IPS DF 19.7 (cell line): ENCODE measurements at regions not wholly inside any gene's neighbourhood (a gene's known extent, or its start where the extent isn't known, plus 50 kb on each side); places are given as distances from the start of the nearest gene placed in this dataset.
"Not testable (repeated sequence)": the region's sequence is repeated elsewhere in the genome, so short reads cannot be mapped to it uniquely, and the experiment has no call there.

Experiments used
- DNase-seq: peaks from one replicate; pipeline ENCODE4 v3.0.0-alpha.2; 2013; ENCODE audit warnings: low read depth, low spot score

DNA sequence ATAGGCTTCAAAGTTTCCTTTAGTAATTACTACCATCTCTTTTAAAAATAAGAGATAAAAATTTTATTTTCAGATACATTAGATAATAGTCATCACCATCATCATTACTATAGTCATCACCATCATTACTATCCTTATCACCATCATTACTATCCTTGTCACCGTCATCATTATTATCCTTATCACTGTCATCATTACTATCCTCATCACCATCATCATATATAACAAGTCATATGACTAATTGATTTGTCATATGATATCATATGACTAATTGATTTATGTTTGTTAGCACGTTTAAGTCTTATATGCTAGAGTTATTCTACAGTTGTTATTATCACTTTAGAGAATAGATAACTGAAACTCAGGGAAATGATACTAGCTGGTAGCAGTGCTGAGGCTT lies 382.1 kb upstream of the CDH18 start:
- no peak for DNase-seq

DNA sequence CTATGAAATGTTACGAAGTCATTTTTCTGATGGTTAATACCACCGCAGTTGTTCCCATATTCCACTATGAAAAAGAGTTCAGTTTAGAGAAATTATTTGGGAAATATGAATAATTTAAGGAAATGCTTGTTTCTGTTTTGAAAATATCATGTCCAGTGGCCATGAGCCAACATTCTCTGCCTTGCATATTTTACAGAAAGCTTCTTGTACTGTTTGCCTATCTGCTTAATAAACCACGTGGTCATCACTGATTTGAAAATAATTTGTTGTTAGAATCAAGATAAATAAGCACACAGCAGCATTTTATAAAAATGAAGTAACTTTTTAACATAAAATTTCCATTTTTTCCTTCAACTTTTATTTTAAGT lies 381.5 kb upstream of the CDH18 start:
- DNase-seq: no peak

DNA sequence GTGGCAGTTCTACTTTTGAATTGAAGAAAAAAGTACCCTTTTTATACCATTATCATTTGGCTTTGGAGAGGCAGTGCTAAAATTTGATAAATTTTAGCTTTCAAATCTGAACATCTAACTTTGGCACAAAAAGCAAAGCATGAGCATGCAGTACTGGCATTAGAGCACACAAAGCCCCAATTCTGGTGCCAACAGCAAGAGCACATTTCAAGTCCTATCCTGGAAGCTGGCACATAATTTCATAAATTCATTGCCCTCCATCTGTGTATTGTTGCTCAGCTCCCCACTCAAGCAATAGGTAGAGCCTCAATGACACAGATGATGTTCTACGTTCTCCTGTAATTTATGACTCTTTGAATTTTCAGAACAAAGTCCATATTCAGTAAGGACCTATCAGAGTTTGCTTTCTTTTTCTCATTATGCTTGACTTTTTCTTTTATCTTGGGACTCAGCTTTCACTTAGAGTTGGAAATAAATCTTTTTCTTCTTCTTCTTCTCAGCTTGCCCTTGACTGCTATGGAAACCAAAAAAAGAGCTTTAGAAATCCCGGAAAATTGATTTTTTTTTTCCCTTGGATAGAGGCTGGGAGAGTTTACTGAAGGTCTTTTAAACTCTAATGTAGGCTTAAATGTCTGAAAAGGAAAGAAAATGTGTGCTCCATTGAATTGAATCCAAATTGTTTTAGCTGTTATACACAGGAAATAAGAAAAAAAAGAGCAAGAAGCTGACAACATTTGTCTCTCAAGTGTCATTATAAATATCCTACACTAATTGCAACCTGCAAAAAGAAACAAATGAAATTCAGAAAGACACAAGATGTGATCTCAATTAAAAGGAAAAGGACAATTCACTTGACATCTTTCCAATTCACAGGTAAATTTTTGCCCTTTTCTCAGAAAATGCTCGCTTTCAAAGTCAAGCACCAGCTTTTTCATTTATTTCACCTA lies 380.8 kb upstream of the CDH18 start:
- DNase-seq: no peak

DNA sequence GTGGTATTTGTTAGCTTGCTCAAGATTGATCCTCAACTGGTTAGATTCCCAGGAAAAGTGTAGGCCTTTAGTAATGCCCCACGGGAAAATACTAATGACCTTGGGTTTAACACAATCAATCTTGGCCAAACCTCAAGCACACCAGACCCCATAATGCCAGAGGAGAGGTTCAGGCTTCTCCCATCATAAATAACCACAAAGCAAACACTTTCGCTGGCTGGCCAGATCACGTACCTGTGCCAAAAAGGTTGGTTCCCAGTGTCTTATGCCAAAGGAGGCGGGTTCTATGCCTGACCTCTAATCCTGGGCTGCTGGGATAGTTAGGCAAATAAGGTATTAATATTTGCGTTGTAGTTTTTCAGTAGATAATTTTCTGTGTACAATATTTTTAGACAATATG lies 379.2 kb upstream of the CDH18 start:
- no peak for DNase-seq

DNA sequence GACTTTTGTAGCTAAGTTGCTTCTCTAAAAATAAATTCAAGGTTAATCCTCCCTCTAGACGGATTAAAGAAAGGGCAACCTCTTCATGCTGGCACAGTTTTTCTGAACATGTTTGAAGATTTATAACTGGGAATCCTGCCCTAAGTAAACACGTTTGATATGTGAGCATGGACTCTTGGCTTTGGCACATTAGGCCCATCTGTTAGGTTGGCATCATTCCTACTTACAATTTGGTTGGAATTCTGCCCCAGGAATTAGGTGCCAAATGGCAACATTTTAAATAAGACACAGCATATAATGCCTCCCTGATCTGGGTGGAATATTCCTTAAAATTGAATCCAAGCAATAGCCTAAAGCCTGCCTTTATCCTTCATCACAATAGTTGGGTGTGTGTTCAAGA lies 372.3 kb upstream of the CDH18 start:
- no peak for DNase-seq

DNA sequence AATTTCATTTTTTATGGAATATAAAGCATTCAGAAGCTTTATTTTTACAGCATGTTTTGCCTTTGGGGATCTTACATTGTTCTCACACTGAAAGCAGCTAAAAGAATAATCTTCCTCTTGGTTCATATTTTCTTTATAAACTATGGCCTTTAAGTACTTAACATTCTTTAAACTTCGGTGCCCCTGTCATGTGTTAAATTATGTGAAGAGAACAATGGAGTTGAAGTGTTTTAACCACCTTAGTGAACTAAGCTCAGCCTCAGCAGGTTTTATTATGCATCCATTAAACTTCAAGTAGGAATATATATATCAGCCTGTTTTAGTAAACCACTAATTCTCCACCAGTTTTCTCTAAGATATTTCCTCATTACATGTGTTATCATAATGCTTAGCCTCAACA lies 371.4 kb upstream of the CDH18 start:
- no peak for DNase-seq

DNA sequence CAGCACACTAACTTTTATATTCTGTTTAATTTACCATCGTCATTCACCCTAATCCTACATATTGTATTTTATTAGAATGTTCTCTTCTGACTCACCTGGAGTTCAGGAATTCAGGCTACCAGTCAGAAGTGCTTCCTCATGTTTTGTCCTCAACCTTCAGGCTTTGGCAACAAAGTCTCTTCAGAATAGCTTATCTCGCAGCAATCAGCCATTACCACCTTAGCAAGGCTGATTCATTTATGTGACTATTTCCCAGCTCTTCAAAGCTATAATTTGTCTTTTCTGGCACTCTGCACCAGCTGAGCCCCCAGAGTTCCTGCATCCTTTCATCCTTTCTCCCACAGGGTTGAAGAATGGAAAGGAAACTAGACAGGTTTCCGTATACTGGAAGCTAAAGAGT lies 365.5 kb upstream of the CDH18 start:
- DNase-seq: no peak

DNA sequence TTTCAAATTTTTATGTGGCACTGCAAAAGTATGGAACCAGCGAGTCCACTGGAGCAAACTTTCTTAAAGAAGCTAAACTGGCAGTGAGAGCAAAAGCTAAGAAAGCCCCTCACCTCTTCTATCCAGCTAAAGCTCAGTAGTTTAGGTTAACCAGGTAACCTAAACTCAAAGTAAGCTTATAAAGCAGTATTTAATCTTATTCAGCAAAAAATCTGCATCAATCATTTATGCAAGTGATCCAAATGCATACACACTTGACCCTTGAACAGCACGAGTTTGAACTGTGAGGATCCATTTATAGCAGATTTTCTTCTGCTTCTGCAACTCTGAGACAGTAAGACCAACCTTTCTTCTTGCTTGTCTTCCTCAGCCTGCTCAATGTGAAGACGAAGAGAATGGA lies 363.8 kb upstream of the CDH18 start:
- DNase-seq: no peak

DNA sequence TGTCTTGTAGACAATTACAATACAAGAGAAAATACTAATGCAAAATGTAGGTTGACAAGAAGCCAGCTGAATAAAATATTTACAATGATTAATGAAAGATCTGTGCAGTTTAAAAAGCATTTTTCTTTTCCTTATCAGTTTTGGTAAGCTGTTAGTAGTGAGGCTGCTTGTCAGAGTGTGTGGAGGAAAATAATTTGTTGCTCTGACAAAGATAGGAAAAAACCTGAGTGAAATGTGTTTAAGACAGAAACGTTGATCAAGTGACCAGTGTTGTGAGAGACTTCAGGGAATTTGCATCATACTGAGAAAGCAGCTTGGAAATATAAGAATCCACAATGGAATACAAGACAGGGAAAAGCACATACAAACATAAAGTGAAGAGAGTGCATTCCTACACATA lies 360.3 kb upstream of the CDH18 start:
- no peak for DNase-seq

DNA sequence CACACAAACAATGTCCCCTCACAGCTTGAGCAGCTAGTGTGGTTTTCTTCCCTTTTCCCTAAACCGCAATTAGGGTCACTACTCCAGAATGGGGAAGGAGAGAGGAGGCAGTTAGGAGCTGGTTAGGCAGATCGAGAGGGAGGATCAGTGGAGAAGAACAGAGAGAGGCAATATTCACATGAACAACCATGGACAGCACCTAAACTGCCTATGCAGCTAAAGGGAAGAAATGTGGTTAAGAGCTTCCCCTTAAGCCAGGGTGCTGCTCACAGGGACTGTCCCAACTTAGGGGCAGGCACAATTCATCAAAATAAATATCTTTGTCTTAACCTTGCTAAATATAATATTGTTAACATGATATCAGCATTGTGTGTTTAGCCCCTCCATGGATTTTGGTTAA lies 359.3 kb upstream of the CDH18 start:
- no peak for DNase-seq

DNA sequence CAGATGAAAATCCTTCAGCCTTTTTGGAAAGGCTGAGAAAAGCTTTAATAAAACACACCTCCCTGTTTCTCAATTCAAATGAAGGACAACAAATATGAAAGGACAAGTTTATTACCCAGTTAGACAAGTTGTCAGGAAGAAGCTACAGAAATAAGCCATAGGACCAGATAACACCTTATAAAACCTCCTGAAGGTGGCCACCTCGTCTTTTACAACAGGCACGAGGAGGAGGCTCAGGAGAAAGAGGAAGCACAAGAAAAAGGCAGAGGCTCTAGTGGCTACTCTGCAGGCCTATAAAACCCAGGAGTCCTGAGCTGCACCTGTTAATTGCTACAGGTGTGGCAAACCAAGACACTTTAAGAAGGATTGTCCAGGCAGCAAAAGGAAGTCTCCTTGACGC lies 352.1 kb upstream of the CDH18 start:
- DNase-seq: no peak

DNA sequence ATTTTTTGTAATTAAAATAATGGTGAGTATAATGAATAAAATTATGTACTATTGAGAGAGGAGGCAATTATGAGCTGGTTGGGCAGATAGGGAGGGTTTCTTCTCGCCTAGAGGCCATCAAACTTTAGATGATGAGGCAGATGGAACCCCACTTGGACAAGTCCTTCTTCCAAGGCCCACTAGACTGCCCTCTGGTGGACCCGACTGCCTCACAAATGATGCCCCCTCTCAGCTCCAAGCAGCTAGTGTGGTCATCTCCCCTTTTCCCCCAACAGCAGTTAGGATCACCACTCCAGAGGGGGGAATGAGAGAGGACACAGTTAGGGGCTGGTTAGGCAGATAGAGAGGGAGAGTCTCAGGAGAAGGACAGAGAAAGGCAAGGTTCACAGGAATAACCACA lies 348.0 kb upstream of the CDH18 start:
- no peak for DNase-seq

DNA sequence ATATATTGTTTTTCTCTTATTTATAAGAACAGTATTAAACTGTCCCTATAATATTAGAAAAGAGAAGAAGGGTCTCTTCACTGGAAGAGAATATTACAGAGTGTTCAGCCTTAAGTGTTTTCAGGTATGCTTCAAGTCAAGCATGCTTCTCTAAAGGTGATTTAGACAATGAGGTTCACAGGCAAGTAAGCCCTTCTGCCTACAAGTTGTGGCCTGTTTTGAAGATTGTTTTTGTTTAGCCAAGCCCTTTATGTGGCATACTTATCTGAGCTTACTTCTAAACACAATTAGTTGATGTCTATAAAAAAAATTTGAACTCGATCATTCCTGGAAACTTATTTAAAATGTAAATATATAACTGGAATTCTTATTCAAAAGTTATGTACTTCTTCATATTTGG lies 343.8 kb upstream of the CDH18 start:
- DNase-seq: no peak

DNA sequence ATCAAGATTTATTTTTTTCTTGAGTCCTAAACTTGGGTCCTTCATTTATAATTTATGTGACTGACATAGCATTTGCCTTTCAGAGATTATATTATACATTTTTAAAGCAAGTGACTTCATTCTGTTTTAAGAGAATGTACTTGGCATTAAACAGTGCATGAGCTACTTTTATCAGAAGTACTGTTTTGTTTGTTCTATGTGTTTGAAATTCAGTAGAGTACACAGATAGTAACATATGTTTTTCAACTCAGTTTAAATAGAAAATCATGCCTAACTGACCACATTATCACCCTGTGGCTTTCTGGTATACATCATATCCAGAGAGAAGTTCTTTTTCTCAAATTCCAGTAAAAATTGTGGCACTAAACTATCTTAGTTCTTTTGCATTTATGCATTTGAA lies 335.3 kb upstream of the CDH18 start:
- no peak for DNase-seq

DNA sequence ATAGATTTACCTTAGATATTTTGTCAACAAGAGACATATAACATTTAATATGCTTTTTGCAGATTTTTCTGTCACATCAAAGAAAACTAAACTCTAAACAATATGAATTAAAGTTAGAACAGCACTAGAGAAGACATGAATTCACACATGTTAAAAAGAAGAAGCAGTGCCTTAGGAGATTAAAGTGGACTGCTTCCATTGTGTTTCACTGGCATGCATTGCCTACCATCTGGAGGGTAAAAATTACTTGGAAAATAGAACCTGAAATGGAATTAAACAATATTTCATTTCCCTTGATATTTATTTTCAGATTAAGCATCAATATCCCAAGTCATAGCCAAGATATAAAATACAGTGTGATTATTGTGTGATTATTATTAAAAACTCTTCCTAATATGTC lies 319.4 kb upstream of the CDH18 start:
- no peak for DNase-seq

DNA sequence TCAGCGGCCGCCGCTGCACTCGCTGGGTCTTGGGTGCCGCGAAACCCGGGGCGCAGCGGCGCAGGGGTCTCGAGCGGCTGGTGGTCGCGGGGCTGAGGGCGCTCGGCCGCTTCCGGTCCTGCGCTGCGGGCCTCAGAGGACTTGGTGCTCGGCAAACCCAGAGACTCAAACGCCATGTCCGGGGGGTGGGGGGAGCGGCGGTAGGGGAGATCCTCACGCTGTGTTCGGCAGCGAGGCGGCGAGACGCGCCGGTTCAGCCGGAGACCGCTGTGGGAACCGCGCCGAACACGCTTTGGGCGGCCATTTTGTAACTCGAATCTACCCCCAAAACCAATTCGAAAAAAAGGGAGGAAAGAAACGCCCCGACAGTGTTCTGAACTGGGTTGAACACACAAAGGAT lies 317.5 kb upstream of the CDH18 start:
- no peak for DNase-seq

DNA sequence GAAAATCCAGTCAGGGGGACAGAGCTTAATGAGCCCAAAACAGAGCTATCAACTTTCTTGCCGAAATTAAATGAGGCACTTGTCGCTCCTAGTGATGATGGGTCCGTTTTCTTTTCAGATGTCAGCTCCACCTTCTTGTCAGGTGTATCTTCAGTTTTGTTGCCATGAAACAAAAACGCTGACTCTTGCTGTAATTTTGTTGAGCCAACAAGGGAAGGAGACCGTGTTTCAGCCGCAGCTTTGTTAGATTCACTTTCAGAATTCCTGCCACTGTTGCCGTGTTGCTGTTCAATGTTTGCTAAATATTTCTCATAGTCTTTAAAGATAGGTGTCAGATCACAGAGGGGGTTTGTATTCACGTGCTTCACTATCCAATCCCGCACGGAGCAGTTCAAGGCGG lies 316.6 kb upstream of the CDH18 start:
- not testable (repeated sequence) for DNase-seq

DNA sequence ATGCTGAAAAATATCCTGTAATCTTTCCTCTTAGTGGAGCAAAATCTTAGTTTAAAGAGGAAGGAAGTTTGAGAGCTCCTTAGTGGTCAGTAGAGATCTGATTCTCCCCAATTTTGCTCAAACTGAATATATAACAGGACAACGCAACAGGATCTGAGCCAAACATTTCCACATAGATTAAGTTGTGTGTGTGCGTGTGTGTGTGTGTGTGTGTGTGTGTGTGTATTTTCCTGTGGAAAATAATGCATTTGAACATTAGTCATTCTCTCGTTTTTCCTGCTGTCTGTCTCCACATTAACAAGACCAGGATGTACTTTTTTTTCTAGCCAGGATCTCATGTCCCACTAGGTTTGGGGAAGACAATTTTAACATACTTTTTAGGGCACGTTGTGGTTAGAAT lies 312.1 kb upstream of the CDH18 start:
- no peak for DNase-seq

DNA sequence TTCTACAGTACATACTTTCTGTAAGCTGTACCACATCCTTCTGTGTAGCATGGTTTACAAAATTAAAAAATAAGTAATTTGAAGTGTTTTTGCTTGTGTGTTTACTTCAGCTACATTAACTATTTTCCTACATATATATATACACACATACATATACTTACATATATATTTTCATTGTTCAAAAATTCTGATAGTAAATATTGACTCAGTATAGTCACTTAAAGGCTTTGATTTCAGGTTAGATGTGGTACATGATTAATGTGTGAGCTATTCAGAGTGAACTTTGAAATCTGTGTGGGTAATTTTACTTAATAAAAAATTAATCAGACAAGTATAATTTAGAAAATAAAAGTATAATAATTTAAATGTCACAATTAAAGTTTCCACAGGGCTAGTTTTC lies 306.7 kb upstream of the CDH18 start:
- DNase-seq: no peak

DNA sequence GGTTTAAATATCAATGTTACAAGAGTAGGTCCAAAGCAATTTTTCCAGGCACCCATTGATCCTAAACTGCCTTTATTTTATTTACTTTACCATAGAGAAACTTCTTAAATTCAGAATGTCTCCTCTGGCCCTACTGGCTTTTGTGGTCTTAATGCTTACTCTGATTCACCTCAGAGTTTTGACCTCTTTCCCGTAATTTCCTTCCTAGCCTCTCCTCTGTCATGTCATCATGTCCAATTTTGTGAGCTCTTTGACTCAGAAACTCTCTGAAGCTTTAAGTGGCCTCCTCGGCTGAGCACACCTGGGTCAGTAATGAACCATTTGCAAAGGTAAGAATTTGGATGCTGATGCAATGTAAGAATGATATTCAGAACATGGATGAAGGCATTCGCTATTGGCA lies 303.8 kb upstream of the CDH18 start:
- DNase-seq: no peak

DNA sequence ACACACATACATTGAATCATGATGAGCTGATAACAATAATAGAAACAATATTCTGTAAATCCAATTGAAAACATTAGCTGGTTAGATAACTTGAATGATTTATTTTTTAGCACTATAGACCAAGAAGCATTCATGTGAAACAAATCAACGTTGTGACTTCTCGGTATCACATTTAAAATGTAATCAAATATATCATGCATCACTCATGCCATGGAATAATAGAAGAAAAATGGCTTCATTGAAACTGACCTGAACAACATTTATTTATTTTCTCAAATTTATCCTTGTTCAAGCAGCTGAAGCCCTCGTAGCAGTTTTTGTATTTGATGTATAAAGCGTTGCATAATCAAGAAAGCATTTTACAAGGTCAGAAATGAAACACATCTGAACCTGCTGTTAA lies 299.6 kb upstream of the CDH18 start:
- DNase-seq: no peak

DNA sequence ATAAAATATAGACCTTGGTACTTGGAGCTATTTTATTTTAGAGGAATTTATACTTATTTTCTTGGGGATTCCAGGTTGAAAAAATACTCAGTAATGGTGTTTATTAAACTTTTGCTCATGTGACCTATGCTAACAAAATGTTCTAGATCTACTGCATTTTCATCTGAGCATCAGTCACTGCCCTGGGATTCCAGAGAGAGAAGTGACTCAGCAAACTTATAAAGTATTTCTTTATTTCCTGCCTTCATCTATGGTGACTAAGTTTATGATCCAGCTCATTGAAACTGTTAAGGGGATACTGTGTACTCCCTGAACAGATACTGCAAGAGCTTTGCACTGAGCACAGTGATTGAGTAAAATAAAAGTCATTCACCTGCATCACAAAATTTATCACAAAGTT lies 298.5 kb upstream of the CDH18 start:
- no peak for DNase-seq

DNA sequence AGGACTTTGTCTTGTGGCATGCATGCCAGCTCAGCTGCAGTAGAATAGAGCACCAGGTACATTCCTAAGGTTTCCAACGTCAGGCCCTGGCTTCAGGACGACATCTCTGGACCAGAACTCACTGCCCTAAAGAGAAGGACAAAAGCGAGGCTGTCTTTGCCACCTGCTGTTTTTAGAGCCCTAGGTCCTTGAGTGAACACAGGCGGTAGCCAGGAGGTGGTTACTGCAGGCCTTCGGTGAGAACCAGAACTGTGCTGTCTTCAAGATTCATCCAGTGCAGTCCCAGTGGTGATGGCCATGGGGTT lies 288.9 kb upstream of the CDH18 start:
- DNase-seq: peak; percentile 17
